KBM-7 (cell line): ENCODE measurements at regions not wholly inside any gene's neighbourhood (a gene's known extent, or its start where the extent isn't known, plus 50 kb on each side); places are given as distances from the start of the nearest gene placed in this dataset.

Experiments used
- DNase-seq: peaks from one replicate; pipeline ENCODE4 v3.0.0-alpha.2; 2015
- in situ Hi-C: fragments of 300-500 bp; cut with MboI; formaldehyde crosslinking; loops from 2 replicates; pipeline ENCODE4 v1.14.3; 2020; ENCODE audit warnings: low sequenced_read_pairs, low pct_unique_long_range_greater_than_20kb, mixed read lengths

DNA sequence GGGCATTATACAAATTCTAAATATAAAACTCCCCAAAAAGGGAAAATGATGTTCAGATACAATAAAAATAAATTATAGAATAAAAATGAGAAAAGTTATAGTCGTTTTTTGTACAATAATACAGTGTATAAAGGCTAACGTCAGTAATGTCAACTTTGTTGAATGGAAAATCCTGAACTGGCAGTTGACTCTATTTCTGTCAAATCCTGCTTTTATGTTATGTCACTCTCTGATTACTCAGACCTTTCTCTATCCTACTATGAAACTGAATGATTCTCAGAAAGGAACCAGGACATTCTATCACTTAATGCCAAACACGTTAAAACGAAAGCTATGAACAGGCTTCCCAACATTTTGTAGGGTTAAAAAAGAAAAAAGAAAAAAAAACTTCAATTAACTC, 636.4 kb downstream of the USP25 start:
- no peak for DNase-seq
- in situ Hi-C loops = no loop called here

- in situ Hi-C loops = no loop called here
- DNase-seq = no peak
Measured at GRCh38 chr21:16367079-16367478, 637.3 kb downstream of the USP25 start.

GRCh38 chr21:16370186-16370585, 640.4 kb downstream of the USP25 start:
- no peak for DNase-seq
- in situ Hi-C loops = no loop called here

DNA sequence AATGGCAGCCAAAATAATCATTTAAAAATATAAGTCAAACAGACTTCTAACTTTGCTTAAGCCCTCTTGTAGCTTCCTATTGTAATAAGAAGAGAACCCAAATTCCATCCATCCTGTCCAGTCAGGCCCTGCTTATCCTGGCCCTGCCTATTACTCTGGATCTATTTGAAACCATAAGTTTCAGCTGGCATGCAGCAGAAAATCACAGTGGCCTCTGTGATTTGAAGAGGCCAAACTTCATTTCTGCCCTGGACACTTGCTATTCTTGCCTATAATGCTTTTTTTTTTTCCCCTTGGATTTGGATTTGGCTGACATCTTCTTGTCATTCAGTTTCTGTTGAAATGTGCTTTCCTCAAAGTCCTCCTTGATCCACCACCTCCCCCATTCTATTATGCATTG, 642.8 kb downstream of the USP25 start:
- no peak for DNase-seq
- in situ Hi-C loops = no loop called here

DNA sequence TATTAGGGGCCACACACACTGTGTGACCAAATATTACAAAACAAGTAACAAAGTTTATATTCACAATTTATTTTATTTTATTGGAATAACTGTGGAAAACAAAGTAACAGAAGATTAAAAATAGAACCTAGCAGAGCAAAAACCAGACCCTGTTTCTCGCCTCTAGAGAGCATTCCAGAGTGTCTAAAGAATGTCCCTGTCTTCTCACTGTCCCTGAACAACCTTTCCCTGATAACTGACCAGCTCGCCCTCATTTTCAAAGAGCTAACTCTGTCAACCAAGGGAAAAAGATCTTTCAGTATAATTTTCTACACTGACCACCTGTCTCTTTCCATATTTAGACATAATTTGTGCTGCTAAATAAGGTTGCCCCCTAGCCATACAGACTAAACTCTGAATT, 646.9 kb downstream of the USP25 start:
- in situ Hi-C loops = no loop called here
- DNase-seq = no peak

- no peak for DNase-seq
- in situ Hi-C loops = no loop called here
Measured at GRCh38 chr21:16377120-16377658, 647.4 kb downstream of the USP25 start.

DNA sequence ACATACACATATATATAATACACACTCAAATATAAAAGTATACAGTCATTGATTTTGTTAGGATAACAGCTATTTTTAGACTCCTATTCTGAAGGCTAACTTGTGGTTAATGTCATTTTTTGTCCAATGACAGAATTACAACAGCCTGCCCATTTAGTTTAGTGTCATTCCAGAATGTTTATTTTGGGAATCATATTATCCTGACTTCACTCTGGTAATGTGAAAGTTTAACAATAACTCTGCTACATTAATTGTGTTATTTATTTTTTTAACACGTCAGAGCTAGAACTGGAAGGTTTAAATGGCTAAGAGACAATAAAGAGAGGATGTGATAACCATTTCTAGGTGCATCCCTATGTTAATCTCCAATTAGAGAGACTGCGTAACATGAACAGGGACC, 648.1 kb downstream of the USP25 start:
- DNase-seq = no peak
- in situ Hi-C loops = no loop called here

- no peak for DNase-seq
- in situ Hi-C loops = no loop called here
Measured at GRCh38 chr21:16378525-16378924, 648.7 kb downstream of the USP25 start.

- in situ Hi-C loops = no loop called here
- DNase-seq = no peak
Measured at GRCh38 chr21:16388291-16388690, 658.5 kb downstream of the USP25 start.

DNA sequence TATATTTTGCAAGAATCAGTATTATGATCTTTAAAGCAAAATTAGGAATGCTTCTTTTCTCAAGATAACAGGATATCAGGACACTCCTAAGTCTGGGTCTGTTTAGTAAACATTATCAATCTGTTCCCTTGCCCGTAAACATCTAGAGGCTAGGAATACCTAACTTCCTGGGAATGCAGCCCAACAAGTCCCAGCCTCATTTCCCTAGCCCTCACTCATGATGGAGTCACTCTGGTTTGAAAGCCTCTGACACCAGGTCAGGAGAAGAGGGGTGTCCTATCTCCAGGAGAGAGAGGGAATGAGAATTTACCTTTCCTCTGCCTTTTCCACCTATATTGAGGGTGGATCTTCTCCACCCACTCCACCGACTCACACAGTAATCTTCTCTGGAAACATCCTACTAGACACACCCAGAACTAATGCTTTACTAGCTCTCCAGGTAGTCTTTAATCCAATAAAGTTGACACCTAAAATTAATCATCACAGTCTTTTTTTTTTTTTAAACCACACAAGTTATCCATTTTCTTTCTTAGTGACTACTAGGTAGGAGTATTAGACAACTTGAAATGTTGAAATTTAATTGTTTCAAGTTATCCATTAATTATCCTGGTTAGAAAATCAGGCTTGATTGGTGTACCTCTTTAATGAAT, 659.3 kb downstream of the USP25 start:
- in situ Hi-C loops = no loop called here
- no peak for DNase-seq

DNA sequence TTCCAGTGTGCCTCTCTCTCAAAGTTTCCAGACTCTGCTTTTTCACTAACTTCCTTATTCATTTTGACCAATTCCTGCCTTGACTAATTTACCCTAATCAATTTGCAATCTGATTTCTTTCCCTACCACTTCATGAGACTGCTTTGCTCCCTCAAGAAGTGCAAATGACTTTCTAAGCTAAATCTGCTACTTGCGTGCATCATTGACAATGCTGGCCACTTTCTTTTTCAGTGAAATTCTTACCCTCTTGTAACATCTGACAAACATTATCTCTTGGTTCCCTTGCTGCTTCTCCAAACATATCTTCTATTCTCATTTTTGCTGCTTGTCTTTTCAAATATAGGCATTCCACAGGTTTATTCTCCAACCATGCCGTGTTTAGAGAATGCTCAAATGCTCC, 659.9 kb downstream of the USP25 start:
- no peak for DNase-seq
- in situ Hi-C loops = no loop called here

- DNase-seq = no peak
- in situ Hi-C loops = no loop called here
Measured at GRCh38 chr21:16395285-16395684, 665.5 kb downstream of the USP25 start.

DNA sequence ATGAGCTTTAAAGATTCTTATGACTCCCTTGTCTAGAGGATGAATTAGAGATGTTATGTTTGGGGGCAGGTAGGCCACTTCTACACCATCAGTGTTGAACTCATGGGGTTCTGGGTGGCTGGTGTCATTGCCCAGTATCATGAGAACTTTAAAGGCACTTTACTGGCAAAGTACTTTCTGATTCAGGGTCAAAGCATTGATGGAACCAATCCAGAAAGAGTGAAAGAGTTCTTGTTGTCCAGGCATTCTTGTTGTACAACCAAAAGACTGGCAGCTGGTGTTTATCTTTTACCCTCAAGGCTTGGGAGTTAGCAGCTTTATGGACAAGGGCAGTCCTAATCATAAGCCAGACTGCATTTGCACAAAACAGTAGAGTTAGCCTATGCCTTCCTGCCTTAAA, 673.0 kb downstream of the USP25 start:
- DNase-seq = no peak
- in situ Hi-C loops = no loop called here

- in situ Hi-C loops = no loop called here
Measured at GRCh38 chr21:16404776-16405175, 675.0 kb downstream of the USP25 start.

DNA sequence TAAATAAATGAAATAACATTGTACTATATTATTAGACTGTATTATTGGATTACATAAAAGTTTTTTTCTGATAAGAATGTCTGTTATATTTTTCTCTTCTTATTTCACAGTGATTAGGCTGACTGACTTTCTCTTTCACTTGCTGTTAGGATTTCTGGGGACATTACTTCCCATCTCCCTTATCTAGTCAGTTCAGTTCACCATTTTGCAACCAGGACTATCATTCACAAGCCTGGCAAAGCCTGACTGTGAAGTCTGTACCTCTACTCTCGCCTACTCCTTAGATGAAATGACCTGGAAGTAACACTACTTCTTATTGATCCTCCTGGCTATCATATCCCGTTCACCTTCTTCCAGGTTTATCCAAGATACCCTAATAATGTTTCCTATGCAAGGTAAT, 676.6 kb downstream of the USP25 start:
- DNase-seq = no peak
- in situ Hi-C loops = no loop called here

More at GRCh38 chr21:16404776-16405175, 675.0 kb downstream of the USP25 start:
- no peak for DNase-seq

- in situ Hi-C loops = no loop called here
- no peak for DNase-seq
Measured at GRCh38 chr21:16407403-16408240, 677.8 kb downstream of the USP25 start.

- in situ Hi-C loops = no loop called here
- DNase-seq = no peak
Measured at GRCh38 chr21:16408280-16408679, 678.5 kb downstream of the USP25 start.

DNA sequence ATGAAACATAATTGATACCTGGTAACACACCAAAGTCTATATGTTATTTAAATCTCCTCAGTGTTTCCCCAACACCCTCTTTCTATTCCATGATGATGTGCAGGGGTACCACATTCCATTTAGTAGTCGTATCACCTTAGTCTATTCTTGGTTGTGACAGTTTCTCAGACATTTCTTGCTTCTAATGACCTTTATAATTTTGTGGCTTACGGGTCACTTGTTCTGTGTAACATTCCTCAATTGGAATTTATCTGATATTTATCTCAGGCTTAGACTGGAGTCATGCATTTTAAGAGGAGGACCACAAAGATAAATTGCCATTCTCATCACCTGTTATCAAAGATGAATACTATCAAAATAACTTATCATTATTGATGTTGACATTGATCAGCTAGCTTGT, 679.6 kb downstream of the USP25 start:
- in situ Hi-C loops = no loop called here
- DNase-seq = no peak

DNA sequence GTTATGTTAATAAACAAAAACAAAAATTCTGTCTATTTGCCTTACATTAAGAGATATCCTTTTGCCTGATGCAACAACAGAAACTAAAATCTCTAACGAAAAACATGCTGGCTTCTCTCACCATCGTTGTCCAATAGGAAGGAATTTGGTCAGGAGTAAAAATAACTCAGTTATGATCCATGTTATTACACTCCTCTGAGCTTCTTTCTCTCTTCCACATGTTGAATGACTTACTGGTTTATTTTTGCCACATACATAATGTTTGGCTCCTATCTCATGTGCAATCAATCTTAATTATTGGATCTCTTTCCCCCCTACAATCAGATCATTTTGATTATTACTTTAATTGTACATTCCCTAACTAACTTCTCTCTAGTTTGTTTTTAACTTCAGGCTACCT, 688.4 kb downstream of the USP25 start:
- in situ Hi-C loops = no loop called here
- no peak for DNase-seq

- in situ Hi-C loops = no loop called here
- no peak for DNase-seq
Measured at GRCh38 chr21:16418642-16419041, 688.9 kb downstream of the USP25 start.
